ENCODE measurements at regions not wholly inside any gene's neighbourhood (a gene's known extent, or its start where the extent isn't known, plus 50 kb on each side); places are given as distances from the start of the nearest gene placed in this dataset.

GRCh38 chr15:39232512-39232911 is 348.4 kb upstream of the THBS1 start:
- TF ChIP-seq CTCF (IDR thresholded peaks at IDR 0.05; ENCODE audit: insufficient read depth in 1 of 2, low read depth in 1 of 2, low read length in 1 of 2, severe bottlenecking in 1 of 2, unreplicated experiment in 1 of 2): no peak
- no peaks in the 10 kb centered on the region for H3K9me3 ChIP-seq
- ChIA-PET CTCF (interaction anchor here (0.7 kb wide), 1 partner anchor 542 kb away, joined by 3 read pairs; no protein-coding TSS in a partner anchor), POLR2A (no interaction called here)
- H3K36me3 Mint-ChIP-seq (ENCODE audit: insufficient read depth, unreplicated experiment): no peaks in the 10 kb centered on the region
- peaks cover 1% of the 10 kb centered on the region for H3K4me1 ChIP-seq
- no peaks in the 10 kb centered on the region for H3K36me3 ChIP-seq (ENCODE audit: control insufficient read depth, insufficient read depth, low read length)
- DNase-seq: no peak
- peaks cover 8% of the 10 kb centered on the region for H3K4me1 Mint-ChIP-seq (ENCODE audit: low read depth, unreplicated experiment)
- H3K27ac Mint-ChIP-seq (ENCODE audit: unreplicated experiment): no peak overlapping the region
- H3K27me3 ChIP-seq (replicated peaks; ENCODE audit: control insufficient read depth, insufficient read depth, low read length): no peaks in the 10 kb centered on the region
- H3K9me3 Mint-ChIP-seq (ENCODE audit: unreplicated experiment): no peaks in the 10 kb centered on the region
- no TSS peak for BruUV-seq (replicated peaks)
- no peak overlapping the region for H3K4me3 ChIP-seq (ENCODE audit: low read depth, low read length)
- no peak overlapping the region for H3K4me3 Mint-ChIP-seq (ENCODE audit: unreplicated experiment)
- intact Hi-C loops (cut with micrococcal nuclease; ENCODE audit: unreplicated experiment): no loop called here
- no peaks in the 10 kb centered on the region for H3K27me3 Mint-ChIP-seq (ENCODE audit: insufficient read depth, unreplicated experiment)

- DNase-seq: no peak
Observed at GRCh38 chr15:39235084-39235795, 345.6 kb upstream of the THBS1 start.

DNA sequence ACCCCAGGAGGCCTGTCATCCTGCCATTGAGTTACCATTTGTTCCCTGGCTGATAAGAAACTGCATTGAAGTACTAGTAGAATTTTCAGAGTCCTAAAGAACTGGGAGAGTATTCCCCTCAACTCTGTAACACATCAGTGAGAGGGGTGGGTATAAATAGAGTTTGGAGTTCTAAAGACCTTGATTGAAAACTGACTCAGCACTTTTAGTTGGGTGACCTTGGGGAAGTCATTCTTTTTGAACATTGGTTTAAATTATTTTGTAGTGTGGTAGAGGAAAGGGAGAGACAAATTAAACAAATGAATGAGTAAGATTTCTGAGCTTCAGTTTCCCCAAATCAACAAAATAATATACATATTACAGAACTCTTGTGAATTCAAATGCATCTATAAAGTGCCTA is 344.5 kb upstream of the THBS1 start:
- H3K27me3 Mint-ChIP-seq (ENCODE audit: insufficient read depth, unreplicated experiment): no peaks in the 10 kb centered on the region
- Histone ChIP-seq H3K36me3 (ENCODE audit: control insufficient read depth, insufficient read depth, low read length) (no peaks in the 10 kb centered on the region), H3K27me3 (replicated peaks; ENCODE audit: control insufficient read depth, insufficient read depth, low read length) (no peaks in the 10 kb centered on the region), H3K4me1 (no peaks in the 10 kb centered on the region), H3K9me3 (0 out of 2 replicates have a peak, but pooled peaks cover 3% of the 10 kb centered on the region), H3K4me3 (ENCODE audit: low read depth, low read length) (no peak overlapping the region)
- no peaks in the 10 kb centered on the region for H3K36me3 Mint-ChIP-seq (ENCODE audit: insufficient read depth, unreplicated experiment)
- CTCF ChIA-PET: no interaction called here
- no peak for TF ChIP-seq CTCF (IDR thresholded peaks at IDR 0.05; ENCODE audit: insufficient read depth in 1 of 2, low read depth in 1 of 2, low read length in 1 of 2, severe bottlenecking in 1 of 2, unreplicated experiment in 1 of 2)
- intact Hi-C loops (cut with micrococcal nuclease; ENCODE audit: unreplicated experiment): no loop called here
- POLR2A ChIA-PET: no interaction called here
- no peak overlapping the region for H3K27ac Mint-ChIP-seq (ENCODE audit: unreplicated experiment)
- H3K9me3 Mint-ChIP-seq (ENCODE audit: unreplicated experiment): no peaks in the 10 kb centered on the region
- no peak for DNase-seq
- BruUV-seq (replicated peaks): no TSS peak
- H3K4me1 Mint-ChIP-seq (ENCODE audit: low read depth, unreplicated experiment): peaks cover 8% of the 10 kb centered on the region
- no peak overlapping the region for H3K4me3 Mint-ChIP-seq (ENCODE audit: unreplicated experiment)

More at GRCh38 chr15:39235084-39235795, 345.6 kb upstream of the THBS1 start:
- Mint-ChIP-seq H3K27me3 (ENCODE audit: insufficient read depth, unreplicated experiment) (no peaks in the 10 kb centered on the region), H3K36me3 (ENCODE audit: insufficient read depth, unreplicated experiment) (no peaks in the 10 kb centered on the region), H3K4me1 (ENCODE audit: low read depth, unreplicated experiment) (peaks cover 8% of the 10 kb centered on the region), H3K4me3 (ENCODE audit: unreplicated experiment) (no peak overlapping the region), H3K9me3 (ENCODE audit: unreplicated experiment) (no peaks in the 10 kb centered on the region), H3K27ac (ENCODE audit: unreplicated experiment) (no peak overlapping the region)
- Histone ChIP-seq H3K36me3 (ENCODE audit: control insufficient read depth, insufficient read depth, low read length) (no peaks in the 10 kb centered on the region), H3K4me1 (no peaks in the 10 kb centered on the region), H3K27me3 (replicated peaks; ENCODE audit: control insufficient read depth, insufficient read depth, low read length) (no peaks in the 10 kb centered on the region), H3K4me3 (ENCODE audit: low read depth, low read length) (no peak overlapping the region), H3K9me3 (no peaks in the 10 kb centered on the region)
- ChIA-PET CTCF (no interaction called here), POLR2A (interaction anchor here (0.6 kb wide), 1 partner anchor 393 kb away, joined by 4 read pairs; no protein-coding TSS in a partner anchor)
- intact Hi-C loops (cut with micrococcal nuclease; ENCODE audit: unreplicated experiment): no loop called here
- BruUV-seq (replicated peaks): no TSS peak
- TF ChIP-seq CTCF (IDR thresholded peaks at IDR 0.05; ENCODE audit: insufficient read depth in 1 of 2, low read depth in 1 of 2, low read length in 1 of 2, severe bottlenecking in 1 of 2, unreplicated experiment in 1 of 2): no peak

All from Caco-2 (cell line).